ENCODE measurements at regions not wholly inside any gene's neighbourhood (a gene's known extent, or its start where the extent isn't known, plus 50 kb on each side); places are given as distances from the start of the nearest gene placed in this dataset.
A peak's percentile ranks its signal among the peaks of the same experiment; 100 is the strongest.
"Not testable (repeated sequence)": the region's sequence is repeated elsewhere in the genome, so short reads cannot be mapped to it uniquely, and the experiment has no call there.

DNA sequence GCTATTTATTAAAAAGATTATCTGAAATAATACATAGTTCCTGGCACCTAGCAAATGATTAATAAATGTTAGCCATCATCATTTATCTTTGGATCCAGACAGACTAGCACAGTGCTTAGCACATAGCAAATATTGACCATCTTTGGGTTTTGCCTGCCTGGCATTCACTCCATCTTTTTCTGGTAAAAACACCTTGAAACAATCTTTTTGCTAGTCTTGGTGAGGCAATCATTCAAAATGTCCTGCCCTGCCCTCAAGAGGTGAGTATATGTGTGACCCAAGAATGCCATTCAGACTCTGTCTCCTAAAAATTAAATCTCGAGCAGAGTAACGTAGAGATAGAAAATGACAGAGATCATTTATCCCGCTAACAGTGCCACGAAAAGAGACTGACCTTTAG is 78.3 kb upstream of the ZNF280D start:
- DNase-seq (ENCODE audit: low read depth, low spot score) = no peak

DNA sequence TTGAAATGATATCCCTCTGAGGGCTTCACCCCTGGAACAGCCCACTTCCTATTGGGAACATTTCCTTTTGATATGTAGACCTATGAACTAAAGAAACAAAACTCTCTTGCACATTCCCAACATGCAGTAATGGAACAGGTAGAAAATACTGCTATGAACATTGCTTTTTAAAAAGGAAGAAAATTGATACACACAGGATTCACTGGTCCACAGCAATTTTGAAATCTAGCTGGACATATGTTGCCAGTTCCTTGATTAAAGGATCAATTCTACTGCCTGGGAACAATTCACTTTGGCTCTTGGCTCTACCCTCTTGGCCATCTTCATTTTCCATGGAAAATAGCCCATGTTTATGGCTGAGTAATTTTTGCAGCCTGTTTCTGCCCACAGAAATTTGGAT is 74.9 kb upstream of the ZNF280D start:
- no peak for DNase-seq (ENCODE audit: low read depth, low spot score)

DNA sequence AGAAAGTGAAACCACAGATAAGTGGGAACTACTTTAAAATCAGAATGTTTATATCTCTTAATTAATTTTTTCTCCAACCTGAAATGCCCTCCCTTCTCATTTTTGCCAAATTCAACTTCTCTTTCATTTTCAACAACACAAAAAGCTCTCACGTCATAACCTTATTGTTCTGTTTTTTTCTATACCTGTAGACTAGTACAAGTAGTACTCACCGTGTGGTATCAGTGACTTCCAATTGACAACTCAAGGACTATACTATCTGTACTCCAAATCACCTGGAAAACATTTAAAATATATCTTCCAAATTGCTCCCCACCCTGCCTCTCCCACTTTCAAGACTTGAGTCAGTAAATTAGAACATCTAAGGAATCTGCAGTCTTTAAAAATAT is 72.8 kb upstream of the ZNF280D start:
- no peak for DNase-seq (ENCODE audit: low read depth, low spot score)

DNA sequence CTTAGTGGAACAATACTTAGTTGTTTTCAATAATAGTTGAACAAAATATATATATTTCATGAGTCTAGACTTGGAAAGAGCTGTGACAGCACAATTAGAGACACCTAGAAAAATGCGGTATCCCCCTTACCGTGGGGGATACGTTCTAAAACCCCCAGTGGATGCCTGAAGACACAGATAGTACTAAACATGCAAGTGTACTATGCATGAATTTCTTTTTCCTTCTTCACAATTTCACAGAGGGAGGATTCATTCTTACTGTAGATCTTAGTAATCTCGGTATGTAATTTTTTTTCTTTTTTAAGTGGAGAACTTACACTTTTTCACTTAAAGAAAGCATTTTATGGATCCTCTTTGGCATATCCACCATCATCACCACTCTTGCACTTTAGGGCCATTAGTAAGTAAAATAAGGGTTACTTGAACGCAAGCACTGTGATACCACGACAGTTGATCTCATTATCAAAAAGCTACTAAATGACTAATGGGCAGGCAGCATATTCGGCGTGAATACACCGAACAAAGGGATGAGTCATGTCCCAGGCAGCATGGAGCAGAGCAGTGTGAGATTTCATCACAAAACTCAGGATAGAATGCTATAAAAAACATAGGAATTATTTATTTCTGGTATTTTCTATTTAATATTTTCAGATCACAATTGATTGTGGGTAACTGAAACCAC is 72.3 kb upstream of the ZNF280D start:
- DNase-seq (ENCODE audit: low read depth, low spot score) = no peak

DNA sequence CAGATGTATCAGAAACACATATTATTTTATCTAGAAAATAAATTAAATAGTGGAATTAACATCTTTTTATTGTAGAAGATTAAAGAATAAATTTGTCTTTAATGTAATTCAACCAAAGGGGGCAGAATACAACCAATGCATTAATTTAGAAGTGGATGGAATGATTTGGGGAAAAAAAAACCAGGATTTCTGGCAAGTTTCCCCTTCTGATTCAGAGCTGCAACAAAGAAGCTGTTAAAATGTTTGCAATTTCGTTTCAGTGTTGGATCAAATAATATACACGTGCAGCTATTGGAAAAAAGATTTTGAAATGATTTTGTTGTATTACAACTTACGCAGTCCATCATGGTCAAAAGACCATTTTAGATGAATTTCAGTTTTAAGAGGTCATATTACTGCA is 71.6 kb upstream of the ZNF280D start:
- no peak for DNase-seq (ENCODE audit: low read depth, low spot score)

DNA sequence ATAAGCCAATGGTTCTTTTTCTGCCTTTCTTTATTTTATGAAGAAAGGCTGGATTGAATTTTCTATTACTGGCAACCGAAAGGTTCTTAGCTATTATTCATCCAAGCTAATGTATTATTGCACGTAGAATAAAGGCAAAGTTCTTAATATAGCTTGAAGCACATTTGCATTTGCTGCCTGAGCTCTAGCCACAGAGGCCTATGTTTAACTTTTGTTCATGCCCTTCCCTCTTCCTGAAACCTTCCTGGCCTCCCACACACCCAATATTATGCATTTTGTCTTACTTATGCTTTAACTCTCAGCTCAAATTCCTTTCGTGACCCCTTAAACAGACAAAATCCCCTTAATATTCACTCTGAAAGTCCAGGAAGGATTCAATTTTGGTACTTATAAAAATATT is 71.0 kb upstream of the ZNF280D start:
- no peak for DNase-seq (ENCODE audit: low read depth, low spot score)

DNA sequence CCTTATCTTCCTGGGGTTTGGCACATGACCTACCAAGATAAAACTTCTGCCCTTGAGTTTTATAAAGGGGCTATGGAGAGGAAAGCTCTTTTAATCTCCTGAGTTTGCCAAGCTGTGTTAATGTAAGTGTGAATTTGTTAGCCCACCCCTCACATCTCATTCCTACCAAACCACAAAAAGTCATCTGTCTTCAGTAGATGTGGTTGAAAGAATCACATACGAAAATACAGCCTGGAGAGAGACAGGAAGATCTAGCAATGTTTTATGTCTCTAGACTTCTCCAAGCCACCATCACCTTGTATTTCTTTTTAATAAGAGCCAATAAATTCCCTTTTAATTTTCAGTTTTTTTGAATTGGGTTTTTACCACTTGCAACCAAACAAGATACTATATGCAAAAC is 68.9 kb upstream of the ZNF280D start:
- DNase-seq (ENCODE audit: low read depth, low spot score) = no peak

DNA sequence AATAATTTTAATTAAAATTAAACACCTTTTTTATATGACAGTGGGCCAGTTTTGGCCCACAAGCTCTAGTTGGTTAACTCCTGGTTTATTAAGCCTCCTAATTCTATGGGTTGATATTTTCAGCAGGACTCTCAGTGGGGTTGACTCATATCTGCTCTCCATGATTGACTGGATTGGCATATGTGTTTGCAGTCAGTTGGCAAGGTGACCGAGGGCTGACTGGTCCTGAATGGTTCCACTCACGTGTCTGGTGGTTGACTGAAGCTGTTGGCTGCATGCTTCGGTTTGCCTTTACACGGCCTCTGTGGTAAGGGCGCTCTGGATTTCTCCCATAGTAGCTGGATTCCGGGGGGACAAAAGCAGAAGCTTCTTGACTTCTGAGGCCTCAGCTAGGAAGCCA is 65.3 kb upstream of the ZNF280D start:
- DNase-seq (ENCODE audit: low read depth, low spot score) = no peak

DNA sequence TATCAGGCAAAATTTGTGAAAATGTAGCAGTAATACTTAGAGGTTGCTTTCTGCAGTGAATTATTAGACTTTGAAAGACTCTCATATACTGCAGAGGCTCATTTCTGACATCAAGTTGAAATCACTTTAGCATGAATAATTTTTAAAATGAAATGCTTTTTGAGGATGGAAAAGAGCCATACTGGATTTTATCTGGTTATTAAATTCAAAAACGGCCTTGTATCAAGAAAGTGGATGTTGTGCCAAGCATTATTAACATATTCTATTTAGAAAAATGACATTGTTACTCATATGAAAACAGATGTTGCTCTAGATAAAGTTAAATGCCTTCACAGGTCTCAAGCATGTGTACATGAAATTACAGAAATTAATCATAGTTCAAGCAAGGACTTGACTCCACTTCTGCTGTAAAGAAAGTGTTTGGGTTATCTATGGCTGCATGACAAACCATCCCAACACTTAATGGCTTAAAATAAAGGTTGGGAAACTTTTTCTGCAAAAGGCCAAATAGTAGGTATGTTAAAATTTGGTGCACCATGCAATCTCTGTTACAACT is 64.5 kb upstream of the ZNF280D start:
- no peak for DNase-seq (ENCODE audit: low read depth, low spot score)

DNA sequence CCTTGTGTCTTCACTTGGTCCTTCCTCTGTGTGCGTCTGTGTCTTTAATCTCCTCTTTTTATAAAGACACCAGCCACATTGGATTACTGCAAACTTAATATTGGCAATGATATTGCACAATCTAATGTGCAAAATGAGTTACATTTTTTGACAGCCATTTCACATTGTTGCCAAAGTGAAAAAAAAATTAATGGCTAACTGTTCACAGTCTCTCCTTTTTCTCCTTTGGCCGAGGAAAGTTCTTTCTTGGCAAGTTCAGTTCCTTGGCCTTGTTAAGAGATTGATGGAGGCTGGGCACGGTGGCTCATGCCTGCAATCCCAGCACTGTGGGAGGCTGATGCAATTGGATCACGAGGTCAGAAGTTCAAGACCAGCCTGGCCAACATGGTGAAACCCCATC is 62.2 kb upstream of the ZNF280D start:
- no peak for DNase-seq (ENCODE audit: low read depth, low spot score)

DNA sequence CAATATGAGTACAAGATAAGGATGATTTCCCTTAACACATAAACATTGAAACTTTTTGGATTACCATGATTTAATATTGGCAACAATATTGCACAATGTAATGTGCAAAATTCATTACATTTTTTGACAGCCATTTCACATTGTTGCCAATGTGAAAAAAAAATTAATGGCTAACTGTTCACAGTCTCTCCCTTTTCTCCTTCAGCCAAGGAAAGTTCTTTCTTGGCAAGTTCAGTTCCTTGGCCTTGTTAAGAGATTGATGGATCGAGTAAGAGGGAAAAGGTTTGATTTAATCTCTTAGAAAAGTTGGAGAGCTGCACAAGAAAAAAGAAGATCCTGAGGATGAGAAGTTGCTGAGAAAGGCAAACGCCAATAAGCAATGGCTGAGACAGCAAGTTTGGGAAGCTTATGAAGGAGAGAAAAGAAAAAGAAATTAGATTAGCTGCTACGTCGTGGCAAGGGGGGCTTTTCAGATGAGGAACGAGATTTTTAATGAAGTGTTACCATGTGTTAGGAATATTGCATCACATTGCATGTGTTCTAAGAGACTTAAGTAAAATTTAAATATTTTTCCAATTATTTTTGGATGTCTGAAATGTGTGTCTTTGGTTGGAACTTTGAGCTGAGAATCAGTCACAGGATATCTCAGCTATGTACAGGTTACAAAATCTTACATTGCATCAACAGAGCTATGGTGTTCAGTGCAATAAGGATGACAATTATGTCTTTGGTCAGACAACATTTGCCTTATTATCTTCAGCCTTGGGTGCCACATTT is 61.4 kb upstream of the ZNF280D start:
- no peak for DNase-seq (ENCODE audit: low read depth, low spot score)

DNA sequence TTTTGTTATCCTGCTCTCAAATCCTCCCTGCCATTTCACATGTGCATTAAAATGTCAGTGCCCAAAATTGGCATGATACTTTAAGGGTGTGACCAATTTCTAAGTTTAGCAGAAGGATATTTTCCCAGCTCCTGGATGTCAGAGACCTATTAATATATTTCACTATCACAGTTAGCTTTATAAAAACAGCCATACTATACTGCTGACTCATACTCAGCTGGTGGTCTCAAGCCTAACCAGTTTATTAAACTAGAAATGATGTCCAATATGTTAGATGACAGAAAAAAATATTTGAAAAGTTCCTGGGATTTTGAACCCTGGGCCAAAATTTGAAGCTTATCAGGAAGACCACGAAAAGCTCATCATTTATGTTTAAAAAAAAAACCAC is 60.9 kb upstream of the ZNF280D start:
- DNase-seq (ENCODE audit: low read depth, low spot score) = peak; percentile 21

DNA sequence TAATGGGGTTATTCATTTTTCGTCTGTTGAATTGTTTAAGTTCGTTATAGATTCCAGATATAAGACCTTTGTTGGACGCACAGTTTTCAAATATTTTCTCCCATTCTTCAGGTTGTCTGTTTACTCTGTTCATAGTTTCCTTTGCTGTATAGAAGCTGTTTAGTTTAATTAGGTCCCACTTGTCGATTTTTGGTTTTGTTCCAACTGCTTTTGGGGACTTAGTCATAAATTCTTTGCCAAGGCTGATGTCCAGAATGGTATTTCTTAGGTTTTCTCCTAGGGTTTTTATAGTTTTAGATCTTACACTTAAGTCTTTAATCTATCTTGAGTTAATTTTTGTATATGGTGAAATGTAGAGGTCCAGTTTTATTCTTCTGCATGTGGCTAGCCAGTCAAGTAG is 58.9 kb upstream of the ZNF280D start:
- no peak for DNase-seq (ENCODE audit: low read depth, low spot score)

DNA sequence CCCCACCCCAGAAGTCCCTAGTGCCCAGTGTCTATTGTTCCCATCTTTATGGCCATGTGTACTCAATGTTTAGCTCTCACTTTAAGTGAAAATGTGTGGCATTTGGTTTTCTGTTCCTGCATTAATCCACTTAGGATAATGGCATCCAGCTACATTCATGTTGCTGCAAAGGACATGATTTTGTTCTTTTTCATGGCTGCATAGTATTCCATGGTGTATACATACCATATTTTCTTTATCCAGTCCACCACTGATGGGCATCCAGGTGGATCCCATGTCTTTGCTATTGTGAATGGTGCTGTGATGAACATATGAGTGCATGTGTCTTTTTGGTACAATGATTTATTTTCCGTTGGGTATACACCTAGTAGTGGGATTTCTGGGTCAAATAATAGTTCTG is 58.2 kb upstream of the ZNF280D start:
- DNase-seq (ENCODE audit: low read depth, low spot score) = not testable (repeated sequence)

DNA sequence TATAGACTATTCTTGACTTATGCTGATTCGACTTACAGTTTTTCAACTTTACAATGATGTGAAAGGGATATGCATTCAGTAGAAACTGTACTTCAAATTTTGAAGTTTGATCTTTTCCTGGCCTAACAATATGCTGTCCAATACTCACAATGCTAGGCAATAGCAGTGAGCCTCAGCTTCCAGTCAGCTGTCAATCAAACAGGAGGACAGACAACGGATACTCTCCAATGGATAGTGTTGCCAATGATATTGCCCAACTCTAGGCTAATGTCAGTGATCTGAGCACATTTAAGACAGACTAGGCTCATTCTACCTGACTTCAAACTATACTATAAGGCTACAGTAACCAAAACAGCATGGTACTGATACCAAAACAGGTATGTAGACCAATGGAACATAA is 55.0 kb upstream of the ZNF280D start:
- no peak for DNase-seq (ENCODE audit: low read depth, low spot score)

DNA sequence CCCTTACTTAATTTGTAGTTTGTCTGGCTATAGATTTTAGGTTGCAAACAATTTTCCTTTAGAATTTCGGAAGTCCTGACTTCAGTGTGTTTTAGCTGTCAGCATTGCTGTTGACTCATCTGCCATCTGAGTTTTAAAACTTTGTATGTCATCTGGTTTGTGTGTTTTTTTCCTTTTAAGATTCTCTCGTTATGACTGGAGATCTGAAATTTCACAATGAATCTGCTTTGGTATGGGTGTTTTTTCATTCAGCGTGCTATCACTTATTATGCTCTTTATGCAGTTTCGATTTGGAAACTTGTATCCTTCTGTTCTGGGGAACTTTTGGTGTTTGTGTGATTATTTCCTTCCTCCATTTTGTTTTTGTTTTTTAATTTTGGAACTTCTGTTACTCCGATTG is 53.7 kb upstream of the ZNF280D start:
- no peak for DNase-seq (ENCODE audit: low read depth, low spot score)

DNA sequence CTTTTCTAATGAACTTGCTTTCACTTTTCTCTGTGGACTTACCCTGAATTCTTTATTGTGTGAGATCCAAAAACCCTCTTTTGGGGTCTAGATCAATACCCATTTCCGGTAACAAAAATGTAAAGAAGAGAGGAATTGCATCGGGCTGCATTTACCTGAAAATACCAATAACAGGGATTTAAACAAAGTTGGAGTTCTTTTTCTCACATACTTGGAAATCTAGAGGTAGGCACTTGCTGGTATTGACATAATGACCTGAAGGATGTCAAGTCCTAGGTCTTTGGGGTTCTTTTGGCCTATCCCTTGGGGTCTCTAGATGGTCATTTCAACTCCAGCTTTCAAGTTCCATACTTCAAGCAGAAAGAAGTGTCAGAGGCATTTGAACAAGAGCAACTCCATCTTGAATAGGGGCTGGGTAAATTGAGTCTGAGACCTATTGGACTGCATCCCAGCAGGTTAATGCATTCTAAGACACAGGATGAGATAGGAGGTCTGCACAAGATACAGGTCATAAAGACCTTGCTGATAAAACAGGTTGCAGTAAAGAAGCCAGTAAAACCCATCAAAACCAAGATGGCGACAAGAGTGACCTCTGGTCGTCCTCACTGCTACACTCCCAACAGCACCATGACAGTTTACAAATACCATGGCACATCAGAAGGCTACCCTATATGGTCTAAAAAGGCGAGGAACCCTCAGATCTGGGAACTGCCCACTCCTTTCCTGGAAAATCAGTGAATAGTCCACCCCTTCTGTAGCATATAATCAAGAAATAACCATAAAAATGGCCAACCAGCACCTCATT is 50.8 kb upstream of the ZNF280D start:
- DNase-seq (ENCODE audit: low read depth, low spot score) = no peak

DNA sequence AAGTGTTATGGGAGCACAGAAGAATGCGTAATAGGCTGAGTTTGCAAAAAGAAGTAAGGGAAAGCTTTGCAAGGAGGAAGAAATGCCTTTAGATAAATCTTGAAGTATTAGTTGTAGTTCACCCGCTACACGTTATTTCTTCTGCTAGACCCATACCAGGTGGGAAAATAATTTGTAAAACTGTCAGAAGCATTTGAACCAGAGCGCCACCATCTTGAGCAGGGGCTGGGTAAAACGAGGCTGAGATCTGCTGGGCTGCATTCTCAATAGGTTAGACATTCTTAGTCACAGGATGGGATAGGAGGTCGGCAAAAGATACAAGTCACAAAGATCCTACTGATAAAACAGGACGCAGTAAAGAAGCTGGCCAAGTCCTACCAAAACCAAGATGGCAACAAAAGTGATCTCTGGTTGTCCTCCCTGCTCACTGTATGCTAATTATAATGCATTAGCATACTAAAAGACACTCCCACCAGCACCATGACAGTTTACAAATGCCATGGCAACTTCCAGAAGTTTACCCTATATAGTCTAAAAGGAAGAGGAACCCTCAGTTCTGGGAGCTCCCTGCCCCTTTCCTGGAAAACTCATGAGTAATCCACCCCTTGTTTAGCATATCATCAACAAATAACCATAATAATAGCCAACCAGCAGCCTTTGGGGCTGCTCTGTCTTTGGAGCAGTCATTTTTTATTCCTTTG is 50.0 kb upstream of the ZNF280D start:
- DNase-seq (ENCODE audit: low read depth, low spot score) = no peak
